ENCODE measurements at regions not wholly inside any gene's neighbourhood (a gene's known extent, or its start where the extent isn't known, plus 50 kb on each side); places are given as distances from the start of the nearest gene placed in this dataset.

DNA sequence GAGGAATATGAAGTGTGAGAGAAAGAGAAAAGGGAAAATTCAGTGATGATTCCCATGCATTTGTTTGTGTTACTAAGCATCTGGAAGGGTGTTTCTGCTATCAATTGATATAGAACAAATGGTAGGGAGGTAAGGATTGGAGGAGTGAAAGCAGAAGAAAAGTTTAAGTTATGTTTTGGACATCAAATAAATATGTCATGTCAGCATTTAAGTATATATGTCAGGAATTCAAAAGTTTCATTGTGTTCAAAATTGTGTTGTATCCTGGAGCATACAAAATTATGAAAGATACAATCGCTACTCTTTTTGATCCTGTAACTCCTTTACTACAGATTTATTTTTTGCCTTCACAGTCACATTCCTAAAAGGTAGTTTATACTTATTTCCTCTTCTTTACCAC is 885.8 kb downstream of the KCNA4 start:
- no peak overlapping the region for H3K27ac ChIP-seq
- TF ChIP-seq CTCF (conservative IDR thresholded peaks at IDR 0.05): no peak

DNA sequence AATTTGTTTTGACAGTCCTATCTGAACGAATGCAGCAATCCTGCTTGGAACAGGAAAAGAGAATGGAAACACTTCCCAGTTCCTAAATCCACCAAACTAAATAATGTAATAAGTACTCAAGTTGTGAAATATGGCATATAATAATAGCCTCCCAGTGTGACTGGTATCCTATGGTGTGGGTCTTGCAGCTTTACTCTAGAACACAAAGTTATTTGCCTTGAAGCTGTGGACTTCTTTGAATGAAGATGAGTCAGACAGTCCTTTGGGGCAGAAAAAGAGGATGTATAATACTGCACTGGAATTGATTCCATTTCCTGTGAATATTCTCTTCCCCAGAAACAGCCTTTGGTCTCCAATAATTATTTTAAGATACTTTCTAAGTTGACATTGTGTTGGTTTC is 887.0 kb downstream of the KCNA4 start:
- H3K27ac ChIP-seq: no peak overlapping the region
- no peak for TF ChIP-seq CTCF (conservative IDR thresholded peaks at IDR 0.05)

GRCh38 chr11:29127461-29127860 is 889.4 kb downstream of the KCNA4 start:
- TF ChIP-seq CTCF (conservative IDR thresholded peaks at IDR 0.05): no peak
- H3K27ac ChIP-seq: no peak overlapping the region

DNA sequence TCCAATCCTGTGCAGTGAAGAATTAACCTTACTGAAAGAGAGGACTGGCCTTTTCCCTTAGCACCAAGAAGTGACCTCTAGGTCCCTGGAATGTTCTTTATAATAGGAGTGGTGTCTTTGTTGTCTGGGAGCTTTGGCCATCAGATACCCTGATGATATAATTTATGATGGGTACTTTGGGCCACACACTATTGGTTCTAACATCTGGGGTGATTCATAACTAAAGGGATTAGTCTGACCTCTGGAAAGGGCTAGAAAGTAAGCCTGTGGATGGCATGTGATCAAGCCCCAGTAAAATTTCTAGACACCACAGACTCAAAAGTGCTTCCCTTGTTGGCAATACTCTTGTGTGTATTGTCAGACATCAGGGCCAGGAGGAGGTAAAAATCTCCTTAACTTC is 891.2 kb downstream of the KCNA4 start:
- no peak for TF ChIP-seq CTCF (conservative IDR thresholded peaks at IDR 0.05)
- no peak overlapping the region for H3K27ac ChIP-seq

- TF ChIP-seq CTCF (conservative IDR thresholded peaks at IDR 0.05): no peak
Measured at GRCh38 chr11:29124470-29124869, 892.4 kb downstream of the KCNA4 start.

DNA sequence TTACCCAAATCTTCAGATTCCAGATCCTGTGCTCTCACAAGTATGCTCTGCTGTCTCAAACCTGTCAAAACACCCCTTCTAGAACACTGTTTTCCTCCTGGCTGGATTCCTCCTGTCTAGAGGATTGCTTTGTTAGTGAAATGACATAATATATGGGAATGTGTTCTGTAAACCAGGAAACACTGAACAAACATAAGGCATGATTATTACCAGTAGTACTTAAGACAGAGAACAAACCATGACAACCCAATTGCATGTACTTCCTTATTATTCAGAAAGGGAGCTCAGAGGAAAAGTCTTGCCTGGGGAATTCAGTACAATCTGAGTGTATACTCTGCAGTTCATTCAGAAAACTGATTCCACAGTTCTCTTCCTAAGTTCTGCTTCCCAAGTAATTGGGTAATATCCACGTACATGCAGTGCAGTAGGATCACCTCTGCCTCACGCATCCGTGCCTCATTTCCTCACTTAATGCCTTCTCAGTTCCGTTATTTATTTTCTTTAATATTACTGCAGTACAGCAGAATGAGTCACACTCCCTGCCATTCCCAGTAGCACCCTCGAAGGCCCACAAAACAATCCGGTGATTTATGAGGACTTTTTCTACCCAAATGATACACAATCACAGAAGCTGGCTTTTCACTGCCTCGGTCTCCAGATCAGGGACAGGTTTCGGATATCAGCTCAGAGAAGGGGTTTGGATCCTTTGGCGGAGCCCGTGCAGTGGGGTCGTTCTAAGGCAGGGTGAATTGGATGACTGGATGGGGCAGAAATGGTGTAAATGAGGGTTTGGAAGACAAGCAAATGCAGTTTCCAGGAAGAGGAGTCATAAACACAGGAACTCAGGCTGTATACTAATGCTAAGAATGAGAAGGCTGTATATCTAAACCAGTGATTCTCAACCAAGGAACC is 896.9 kb downstream of the KCNA4 start:
- H3K27ac ChIP-seq: no peak overlapping the region

More at GRCh38 chr11:29124470-29124869, 892.4 kb downstream of the KCNA4 start:
- H3K27ac ChIP-seq: no peak overlapping the region

GRCh38 chr11:29119116-29119515 is 897.7 kb downstream of the KCNA4 start:
- no peak for TF ChIP-seq CTCF (conservative IDR thresholded peaks at IDR 0.05)
- H3K27ac ChIP-seq: no peak overlapping the region

More for the DNA sequence above, 896.9 kb downstream of the KCNA4 start:
- no peak for TF ChIP-seq CTCF (conservative IDR thresholded peaks at IDR 0.05)
